ENCODE measurements at regions not wholly inside any gene's neighbourhood (a gene's known extent, or its start where the extent isn't known, plus 50 kb on each side); places are given as distances from the start of the nearest gene placed in this dataset.
"Not testable (repeated sequence)": the region's sequence is repeated elsewhere in the genome, so short reads cannot be mapped to it uniquely, and the experiment has no call there.

DNA sequence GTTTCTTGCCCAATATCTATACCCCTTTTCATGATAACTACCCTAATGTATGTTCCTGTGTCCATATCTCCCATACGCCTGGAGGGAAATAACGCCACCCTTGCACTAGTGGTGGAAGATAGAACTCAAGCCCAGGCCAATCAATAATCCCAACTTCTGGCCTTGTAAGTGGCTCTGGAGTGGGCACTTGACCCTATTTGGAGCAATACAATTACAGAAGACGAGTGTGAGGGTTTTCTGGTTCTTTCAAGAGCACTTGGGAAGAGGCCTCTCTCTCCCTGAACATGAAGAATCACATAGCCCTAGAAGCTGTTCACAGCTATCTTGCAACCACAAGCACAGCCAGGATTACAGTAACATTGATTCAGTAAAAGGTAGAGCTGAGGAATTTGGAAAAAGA, 217.9 kb downstream of the RAB11FIP4 start:
- Histone ChIP-seq H3K4me1 (replicated peaks in 1 of 2) (peaks cover 11 to 20% of the 10 kb centered on the region in 2 donors), H3K27ac (no peak overlapping the region), H3K4me3 (no peak overlapping the region)
- in situ Hi-C loops (cut with MboI; ENCODE audit: low pct_unique_long_range_greater_than_20kb in 2 of 9, low sequenced_read_pairs in 9 of 9, unreplicated experiment in 9 of 9) = no loop called here
- no peak for ATAC-seq (replicated peaks in 6 of 8)
- WGBS, 10 experiments = 74 to 100% (median 89%) methylated on average over 2 to 3 of the region's 3 CpGs; no CpG with 5 or more reads in 5 of the 10 experiments

- WGBS, 10 experiments = 0 to 100% (median 90%) methylated on average over 1 to 3 of the region's 3 CpGs; no CpG with 5 or more reads in 4 of the 10 experiments
- Histone ChIP-seq H3K27ac (no peak overlapping the region), H3K4me3 (no peak overlapping the region), H3K4me1 (replicated peaks in 1 of 2) (peaks cover 11 to 20% of the 10 kb centered on the region in 2 donors)
- in situ Hi-C loops (cut with MboI; ENCODE audit: low pct_unique_long_range_greater_than_20kb in 2 of 9, low sequenced_read_pairs in 9 of 9, unreplicated experiment in 9 of 9) = no loop called here
- peak in 1 of 8 experiments; percentile 36 for ATAC-seq (replicated peaks in 6 of 8)
These were observed 217.3 kb downstream of the RAB11FIP4 start for GRCh38 chr17:31608659-31609254.

- Histone ChIP-seq H3K27ac (no peak overlapping the region), H3K4me3 (no peak overlapping the region), H3K4me1 (replicated peaks in 1 of 2) (peaks cover 9 to 15% of the 10 kb centered on the region in 2 donors)
- in situ Hi-C loops (cut with MboI; ENCODE audit: low pct_unique_long_range_greater_than_20kb in 2 of 9, low sequenced_read_pairs in 9 of 9, unreplicated experiment in 9 of 9) = no loop called here
- WGBS, 10 experiments = 100% methylated on average over 1 of the region's 1 CpG; no CpG with 5 or more reads in 9 of the 10 experiments
- ATAC-seq (replicated peaks in 6 of 8) = no peak
These were observed 214.3 kb downstream of the RAB11FIP4 start for GRCh38 chr17:31605761-31606160.

- H3K4me1 ChIP-seq (replicated peaks in 1 of 2) = peaks cover 3 to 7% of the 10 kb centered on the region in 2 donors
- no peak overlapping the region for H3K27ac ChIP-seq
- no peak overlapping the region for H3K4me3 ChIP-seq
- no peak for ATAC-seq (replicated peaks in 6 of 8)
- in situ Hi-C loops (cut with MboI; ENCODE audit: low pct_unique_long_range_greater_than_20kb in 2 of 9, low sequenced_read_pairs in 9 of 9, unreplicated experiment in 9 of 9) = no loop called here
- WGBS, 10 experiments = 40 to 94% (median 83%) methylated on average over 1 to 5 of the region's 5 CpGs; no CpG with 5 or more reads in 2 of the 10 experiments
These were observed 213.5 kb downstream of the RAB11FIP4 start for GRCh38 chr17:31604936-31605335.

DNA sequence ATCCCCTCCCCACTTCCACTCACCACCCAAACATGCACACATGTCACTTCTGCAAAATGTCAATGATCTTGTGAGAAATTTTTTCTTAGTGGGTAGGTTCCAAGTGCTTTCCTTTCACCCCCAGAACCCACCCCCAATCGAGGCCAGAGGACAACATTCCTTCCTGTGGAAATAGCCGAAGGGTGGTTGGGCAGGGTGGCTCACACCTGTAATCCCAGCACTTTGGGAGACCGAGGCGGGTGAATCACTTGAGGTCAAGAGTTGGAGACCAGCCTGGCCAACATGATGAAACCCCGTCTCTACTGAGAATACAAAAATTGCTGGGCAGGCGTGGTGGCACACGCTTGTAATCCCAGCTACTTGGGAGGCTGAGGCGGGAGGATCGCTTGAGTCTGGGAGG, 208.7 kb downstream of the RAB11FIP4 start:
- H3K4me1 ChIP-seq (replicated peaks in 1 of 2); ATAC-seq (replicated peaks in 6 of 8); in situ Hi-C loops (cut with MboI; ENCODE audit: low pct_unique_long_range_greater_than_20kb in 2 of 9, low sequenced_read_pairs in 9 of 9, unreplicated experiment in 9 of 9); H3K4me3 ChIP-seq; H3K27ac ChIP-seq: not testable (repeated sequence)
- 88 to 100% (median 95%) methylated on average over 2 to 7 of the region's 9 CpGs; no CpG with 5 or more reads in 6 of the 10 experiments for WGBS, 10 experiments

GRCh38 chr17:31598921-31599571, 207.6 kb downstream of the RAB11FIP4 start:
- WGBS, 10 experiments = 78 to 90% (median 80%) methylated on average over 1 to 4 of the region's 11 CpGs; no CpG with 5 or more reads in 5 of the 10 experiments
- Histone ChIP-seq H3K4me1 (replicated peaks in 1 of 2) (peaks cover 0 to 5% of the 10 kb centered on the region in 2 donors), H3K4me3 (no peak overlapping the region), H3K27ac (no peak overlapping the region)
- ATAC-seq (replicated peaks in 6 of 8) = peak in 1 of 8 experiments; percentile 71
- in situ Hi-C loops (cut with MboI; ENCODE audit: low pct_unique_long_range_greater_than_20kb in 2 of 9, low sequenced_read_pairs in 9 of 9, unreplicated experiment in 9 of 9) = no loop called here

DNA sequence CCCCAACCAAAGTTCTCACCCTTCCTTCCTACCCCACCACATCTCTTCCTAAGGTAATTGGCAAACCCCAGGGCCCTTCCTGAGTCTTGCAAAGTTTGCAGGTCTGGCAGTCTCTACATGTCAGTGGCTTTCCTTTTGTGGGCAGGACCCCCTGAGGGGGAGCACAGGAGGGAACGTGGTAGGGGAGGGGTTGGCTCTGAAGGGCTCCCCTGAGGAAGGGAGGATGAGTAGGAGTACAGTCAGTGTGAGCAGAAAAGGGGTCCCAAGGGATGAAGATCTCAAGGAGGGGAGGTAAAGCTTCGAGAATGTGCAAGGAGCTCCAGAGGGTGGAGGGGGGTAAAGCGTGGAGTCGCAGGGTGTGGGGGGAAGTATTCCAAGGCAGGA, 206.9 kb downstream of the RAB11FIP4 start:
- ATAC-seq (replicated peaks in 6 of 8) = no peak
- in situ Hi-C loops (cut with MboI; ENCODE audit: low pct_unique_long_range_greater_than_20kb in 2 of 9, low sequenced_read_pairs in 9 of 9, unreplicated experiment in 9 of 9) = no loop called here

DNA sequence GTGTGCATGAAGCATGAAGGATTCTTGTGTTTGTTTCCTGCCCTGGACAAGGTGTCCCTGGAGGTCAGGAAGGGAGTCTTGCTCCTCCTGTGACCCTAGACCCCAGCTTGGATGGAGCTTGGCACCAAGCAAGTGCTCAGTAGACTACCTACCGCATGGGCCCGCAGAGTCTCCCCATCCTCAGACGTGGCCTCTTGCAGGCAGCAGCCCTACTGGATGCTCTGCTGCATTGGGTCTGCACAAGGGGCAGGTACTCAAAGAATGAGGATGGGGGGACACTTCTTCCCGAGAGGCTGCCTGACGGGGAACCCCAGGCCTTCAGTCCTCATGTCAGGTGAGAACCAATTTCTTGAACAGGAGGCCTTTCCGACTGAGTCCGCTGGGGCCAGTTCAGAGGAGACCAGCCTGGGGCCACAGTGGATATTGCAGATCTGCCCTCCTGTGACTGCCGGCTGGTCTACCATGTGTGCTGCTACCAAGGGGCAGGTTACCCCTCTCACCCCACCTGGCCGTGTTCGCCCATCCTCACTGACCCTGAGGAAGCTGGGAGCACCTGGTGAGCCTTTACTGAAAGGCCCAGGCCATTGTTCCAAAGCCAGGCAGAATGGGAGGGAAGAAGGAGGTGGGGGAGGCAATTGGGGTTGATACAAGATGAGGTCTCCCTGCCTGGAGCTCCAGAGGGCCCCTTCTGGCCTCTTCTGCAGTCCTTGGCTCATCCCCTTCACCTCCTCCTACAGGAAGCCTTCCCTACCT, 206.3 kb downstream of the RAB11FIP4 start:
- WGBS, 10 experiments = 40 to 100% (median 100%) methylated on average over 1 to 2 of the region's 10 CpGs; no CpG with 5 or more reads in 4 of the 10 experiments
- in situ Hi-C loops (cut with MboI; ENCODE audit: low pct_unique_long_range_greater_than_20kb in 2 of 9, low sequenced_read_pairs in 9 of 9, unreplicated experiment in 9 of 9) = no loop called here
- ATAC-seq (replicated peaks in 6 of 8) = no peak
- Histone ChIP-seq H3K4me1 (replicated peaks in 1 of 2) (peaks cover 0 to 5% of the 10 kb centered on the region in 2 donors), H3K27ac (no peak overlapping the region), H3K4me3 (no peak overlapping the region)

More for the DNA sequence above, 206.9 kb downstream of the RAB11FIP4 start:
- peaks cover 0 to 5% of the 10 kb centered on the region in 2 donors for H3K4me1 ChIP-seq (replicated peaks in 1 of 2)
- H3K27ac ChIP-seq = no peak overlapping the region
- WGBS, 10 experiments = 20 to 60% methylated on average over 1 of the region's 4 CpGs; no CpG with 5 or more reads in 8 of the 10 experiments
- no peak overlapping the region for H3K4me3 ChIP-seq

DNA sequence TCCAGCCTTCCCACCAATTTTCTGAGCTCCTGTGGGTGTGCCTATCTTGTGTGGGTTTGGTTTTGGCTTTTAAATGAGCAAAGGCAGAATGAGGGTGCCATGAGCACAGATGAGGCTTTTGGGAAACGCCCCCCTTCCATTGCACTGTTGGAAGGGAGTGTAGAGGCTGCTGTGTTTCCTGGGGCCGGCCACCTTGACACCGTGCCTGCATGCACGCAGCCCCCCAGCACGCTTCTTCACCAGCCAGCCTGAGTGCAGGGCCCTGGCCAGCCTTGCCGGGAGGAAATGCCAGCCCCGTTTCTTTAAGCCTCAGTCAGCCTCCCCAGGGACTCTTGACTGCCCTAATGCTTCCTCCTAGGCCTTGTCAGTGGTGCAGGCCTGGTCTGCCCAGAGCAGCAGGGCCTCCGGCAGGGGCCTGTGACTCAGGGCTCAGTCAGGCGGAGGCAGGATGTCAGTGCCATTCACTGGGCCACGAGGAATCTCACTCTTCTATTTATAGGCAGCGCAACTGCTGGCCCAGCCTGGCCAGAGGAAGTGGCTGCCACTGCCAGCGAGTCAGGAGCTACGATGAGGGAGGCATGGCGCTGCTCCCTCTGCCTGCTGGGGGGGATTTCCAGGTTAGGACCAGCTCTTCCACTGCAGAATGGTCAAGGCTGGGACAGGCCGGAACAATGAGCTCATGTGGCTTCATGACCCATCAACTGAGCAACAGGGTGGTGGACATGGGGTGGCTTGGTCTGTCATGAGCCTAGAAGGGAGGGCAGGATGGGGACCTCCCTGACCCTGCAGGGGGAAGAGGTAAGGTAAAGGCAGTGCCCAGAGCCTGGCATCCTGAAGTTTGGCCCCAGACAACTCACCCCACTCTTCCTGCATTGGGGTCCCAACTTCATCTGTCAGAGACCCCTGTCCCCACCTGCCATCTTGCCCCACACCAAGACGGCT, 205.2 kb downstream of the RAB11FIP4 start:
- in situ Hi-C loops (cut with MboI; ENCODE audit: low pct_unique_long_range_greater_than_20kb in 2 of 9, low sequenced_read_pairs in 9 of 9, unreplicated experiment in 9 of 9) = no loop called here
- H3K4me3 ChIP-seq = no peak overlapping the region
- 23 to 100% (median 83%) methylated on average over 1 to 8 of the region's 16 CpGs; no CpG with 5 or more reads in 5 of the 10 experiments for WGBS, 10 experiments
- ATAC-seq (replicated peaks in 6 of 8) = peak; percentile 54 to 99 (median 96)
- peak overlapping the region in 1 of 2 donors; percentile 39 for H3K27ac ChIP-seq
- H3K4me1 ChIP-seq (replicated peaks in 1 of 2) = peaks cover 0 to 5% of the 10 kb centered on the region in 2 donors

DNA sequence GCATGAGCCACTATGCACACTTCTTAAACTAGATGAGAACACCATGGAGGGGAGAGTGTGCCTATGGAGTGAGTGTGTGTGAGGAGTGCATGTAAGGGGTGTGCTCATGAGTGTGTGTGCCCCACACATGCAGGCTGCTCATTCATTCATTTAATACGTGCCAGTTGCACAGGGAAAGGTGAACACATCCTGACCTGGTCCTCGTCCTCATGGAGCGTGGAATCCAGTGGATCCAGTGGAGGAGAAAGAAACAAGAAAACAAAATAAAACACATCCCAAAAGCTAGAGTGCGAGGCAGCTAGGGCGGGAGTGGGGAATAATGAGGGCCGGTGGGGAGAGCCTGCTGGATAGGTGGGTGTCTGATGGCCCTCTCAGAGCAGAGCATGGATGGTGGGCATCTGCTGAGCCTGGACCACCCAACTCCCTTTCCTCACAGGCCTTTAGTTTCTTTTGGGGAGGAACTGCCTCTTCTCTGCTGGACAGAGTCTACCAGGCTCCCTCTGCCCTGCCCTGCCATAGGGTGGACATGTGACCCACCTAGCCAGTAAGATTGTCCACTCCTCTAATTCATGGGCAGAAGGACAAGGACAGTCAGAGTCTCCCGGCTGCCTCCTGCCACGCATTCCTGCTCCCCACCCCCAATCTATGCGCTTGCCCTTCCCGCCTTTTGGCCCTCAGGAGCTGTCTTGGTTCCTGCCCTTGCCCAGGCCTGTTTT, 204.3 kb downstream of the RAB11FIP4 start:
- WGBS, 10 experiments = 60 to 100% (median 88%) methylated on average over 1 to 7 of the region's 10 CpGs; no CpG with 5 or more reads in 4 of the 10 experiments
- Histone ChIP-seq H3K4me3 (no peak overlapping the region), H3K4me1 (replicated peaks in 1 of 2) (peaks cover 0 to 5% of the 10 kb centered on the region in 2 donors), H3K27ac (no peak overlapping the region)
- in situ Hi-C loops (cut with MboI; ENCODE audit: low pct_unique_long_range_greater_than_20kb in 2 of 9, low sequenced_read_pairs in 9 of 9, unreplicated experiment in 9 of 9) = no loop called here
- ATAC-seq (replicated peaks in 6 of 8) = peak in 6 of 8 experiments; percentile 12 to 36 (median 26)

DNA sequence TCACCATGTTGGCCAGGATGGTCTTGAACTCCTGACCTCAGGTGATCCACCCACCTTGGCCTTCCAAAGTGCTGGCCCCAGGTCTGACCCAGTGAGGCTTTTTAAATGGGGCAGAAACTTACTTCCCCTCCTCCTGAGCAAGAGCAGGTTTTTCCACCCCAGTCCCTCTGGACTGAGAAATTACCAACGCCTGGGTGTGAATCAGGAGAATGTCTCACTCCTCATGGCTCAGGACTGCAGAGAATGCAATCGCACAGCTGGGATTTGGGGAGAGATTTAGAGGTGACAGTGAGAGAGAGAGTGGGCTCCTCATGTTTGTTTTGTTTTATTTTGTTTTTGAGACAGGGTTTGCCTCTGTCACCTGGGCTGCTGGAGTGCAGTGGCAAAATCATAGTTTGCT, 203.6 kb downstream of the RAB11FIP4 start:
- ATAC-seq (replicated peaks in 6 of 8) = no peak
- 60 to 84% (median 60%) methylated on average over 1 to 2 of the region's 2 CpGs; no CpG with 5 or more reads in 7 of the 10 experiments for WGBS, 10 experiments
- peaks cover 0 to 5% of the 10 kb centered on the region in 2 donors for H3K4me1 ChIP-seq (replicated peaks in 1 of 2)
- no peak overlapping the region for H3K27ac ChIP-seq
- H3K4me3 ChIP-seq = no peak overlapping the region
- in situ Hi-C loops (cut with MboI; ENCODE audit: low pct_unique_long_range_greater_than_20kb in 2 of 9, low sequenced_read_pairs in 9 of 9, unreplicated experiment in 9 of 9) = no loop called here

- no peak for ATAC-seq (replicated peaks in 6 of 8)
- Histone ChIP-seq H3K27ac (no peak overlapping the region), H3K4me3 (no peak overlapping the region), H3K4me1 (replicated peaks in 1 of 2) (peaks cover 0 to 5% of the 10 kb centered on the region in 2 donors)
- in situ Hi-C loops (cut with MboI; ENCODE audit: low pct_unique_long_range_greater_than_20kb in 2 of 9, low sequenced_read_pairs in 9 of 9, unreplicated experiment in 9 of 9) = no loop called here
- WGBS, 10 experiments = 85 to 100% (median 92%) methylated on average over 2 to 3 of the region's 3 CpGs; no CpG with 5 or more reads in 5 of the 10 experiments
These were observed 202.9 kb downstream of the RAB11FIP4 start for GRCh38 chr17:31594416-31594815.

Data from motor neuron (in vitro differentiated cells).